ENCODE measurements at regions not wholly inside any gene's neighbourhood (a gene's known extent, or its start where the extent isn't known, plus 50 kb on each side); places are given as distances from the start of the nearest gene placed in this dataset.

DNA sequence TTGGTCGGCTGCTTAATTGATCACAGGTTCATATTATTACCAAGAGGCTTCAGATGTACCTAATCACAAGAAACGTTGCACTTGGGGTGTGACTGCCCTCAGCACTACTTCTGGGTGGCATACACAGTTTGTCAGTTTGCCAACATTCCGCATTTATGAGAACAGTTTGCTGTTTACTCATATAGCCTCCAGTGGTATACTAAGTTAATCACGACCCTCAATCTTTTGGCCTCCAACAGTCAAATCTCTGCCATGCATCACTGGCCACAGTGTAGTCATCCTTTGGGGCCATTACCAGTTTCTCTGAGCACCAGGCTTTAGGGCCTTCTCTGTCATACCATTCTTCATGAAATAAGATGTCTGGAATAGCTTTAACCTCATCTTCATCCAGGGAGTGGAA is 62.8 kb upstream of the BCL9 start:
- TF ChIP-seq, protein P1, sequence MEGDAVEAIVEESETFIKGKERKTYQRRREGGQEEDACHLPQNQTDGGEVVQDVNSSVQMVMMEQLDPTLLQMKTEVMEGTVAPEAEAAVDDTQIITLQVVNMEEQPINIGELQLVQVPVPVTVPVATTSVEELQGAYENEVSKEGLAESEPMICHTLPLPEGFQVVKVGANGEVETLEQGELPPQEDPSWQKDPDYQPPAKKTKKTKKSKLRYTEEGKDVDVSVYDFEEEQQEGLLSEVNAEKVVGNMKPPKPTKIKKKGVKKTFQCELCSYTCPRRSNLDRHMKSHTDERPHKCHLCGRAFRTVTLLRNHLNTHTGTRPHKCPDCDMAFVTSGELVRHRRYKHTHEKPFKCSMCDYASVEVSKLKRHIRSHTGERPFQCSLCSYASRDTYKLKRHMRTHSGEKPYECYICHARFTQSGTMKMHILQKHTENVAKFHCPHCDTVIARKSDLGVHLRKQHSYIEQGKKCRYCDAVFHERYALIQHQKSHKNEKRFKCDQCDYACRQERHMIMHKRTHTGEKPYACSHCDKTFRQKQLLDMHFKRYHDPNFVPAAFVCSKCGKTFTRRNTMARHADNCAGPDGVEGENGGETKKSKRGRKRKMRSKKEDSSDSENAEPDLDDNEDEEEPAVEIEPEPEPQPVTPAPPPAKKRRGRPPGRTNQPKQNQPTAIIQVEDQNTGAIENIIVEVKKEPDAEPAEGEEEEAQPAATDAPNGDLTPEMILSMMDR (IDR thresholded peaks at IDR 0.05; ENCODE audit: low read length, missing control alignments): no peak
- no peak for DNase-seq (ENCODE audit: low read depth)
- H3K4me3 ChIP-seq (replicated peaks; ENCODE audit: low read depth, low read length): no peak overlapping the region

DNA sequence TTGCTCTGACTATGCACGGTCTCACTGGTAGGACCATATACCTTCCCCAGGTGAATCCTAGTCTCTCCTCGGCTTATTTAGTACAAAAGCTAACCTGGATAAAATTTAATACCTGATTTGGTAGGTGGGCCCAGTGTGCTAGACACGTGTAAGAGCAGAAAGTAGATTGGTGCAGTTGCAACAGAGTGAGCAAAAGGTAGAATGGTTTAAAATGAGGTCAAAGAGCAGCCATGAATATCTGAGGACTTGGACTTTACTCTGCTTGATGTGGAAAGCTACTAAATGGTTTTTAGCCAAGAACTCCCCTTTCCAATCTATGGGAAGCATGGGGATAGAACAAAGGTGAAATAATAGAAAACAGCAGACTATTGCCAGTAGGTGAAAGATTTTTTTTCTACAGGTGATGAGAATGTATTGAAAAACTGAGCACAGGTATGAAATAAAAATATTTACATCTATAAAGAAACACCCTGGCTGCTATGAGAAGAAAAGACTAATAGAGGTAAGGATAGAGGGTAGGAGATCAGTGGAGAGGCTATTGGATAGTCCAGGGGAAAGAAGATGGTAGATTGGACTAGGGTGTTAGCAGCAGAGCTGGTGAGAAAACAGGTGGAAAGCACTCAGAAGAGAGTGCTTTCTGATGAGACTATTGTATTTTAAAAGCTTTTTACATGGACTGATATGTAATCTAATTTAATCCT is 61.3 kb upstream of the BCL9 start:
- TF ChIP-seq, protein P1 (IDR thresholded peaks at IDR 0.05; ENCODE audit: low read length, missing control alignments): no peak
- H3K4me3 ChIP-seq (replicated peaks; ENCODE audit: low read depth, low read length): no peak overlapping the region
- DNase-seq (ENCODE audit: low read depth): no peak

DNA sequence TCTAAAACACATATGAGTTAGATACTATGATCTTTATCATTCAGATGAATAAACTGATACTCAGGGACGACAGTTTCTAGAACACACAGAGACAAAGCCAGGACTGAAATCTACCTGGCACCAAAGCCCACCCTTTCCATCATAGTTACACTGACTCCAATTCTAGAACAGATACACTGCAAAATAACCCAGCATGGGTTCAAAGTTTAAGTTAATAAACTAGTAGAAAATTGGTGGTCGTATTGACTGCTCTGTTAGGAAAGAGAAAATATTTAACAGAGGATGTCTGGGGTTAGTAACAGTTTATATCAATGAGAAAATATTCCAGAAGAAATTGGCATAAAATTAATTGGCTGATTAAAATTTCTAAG is 60.8 kb upstream of the BCL9 start:
- TF ChIP-seq, protein P1 (IDR thresholded peaks at IDR 0.05; ENCODE audit: low read length, missing control alignments): no peak

DNA sequence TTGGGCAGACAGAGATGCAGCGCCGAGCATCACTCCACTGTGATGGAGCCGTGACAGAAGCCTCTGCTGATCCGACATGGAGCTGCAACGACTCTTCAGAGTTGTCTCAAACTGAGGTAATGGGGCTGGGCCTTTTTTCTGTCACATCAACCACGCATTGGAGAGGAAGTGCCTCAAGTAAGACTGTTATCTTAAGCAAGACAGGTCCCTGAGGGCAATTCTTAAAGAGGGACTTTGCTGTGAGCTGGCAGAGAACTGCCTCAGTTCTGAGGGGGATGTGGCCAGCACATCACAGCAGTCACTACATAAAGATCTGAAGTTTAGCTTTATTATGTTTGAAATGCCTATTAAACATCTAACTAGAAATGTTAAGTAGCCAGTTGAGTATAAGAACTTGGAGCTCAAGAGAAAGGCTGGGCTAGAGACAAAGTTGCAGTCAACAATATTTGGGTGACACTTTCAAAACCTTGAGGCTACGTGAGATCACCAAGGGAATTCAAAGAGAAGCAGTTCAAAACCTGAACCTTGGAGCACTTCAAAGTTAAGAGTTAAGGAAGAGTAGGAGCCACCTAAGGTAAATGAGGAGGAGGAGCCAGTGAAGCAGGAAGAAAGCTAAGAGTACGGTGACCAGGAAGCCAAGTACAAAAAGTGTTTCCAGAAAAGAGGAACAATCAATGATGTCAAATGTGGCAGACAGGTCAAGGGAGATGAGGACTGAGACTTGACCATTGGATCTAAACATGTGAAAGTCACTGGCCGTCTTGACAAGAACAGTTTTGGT is 54.2 kb upstream of the BCL9 start:
- no peak for DNase-seq (ENCODE audit: low read depth)

More for the DNA sequence above, 60.8 kb upstream of the BCL9 start:
- DNase-seq (ENCODE audit: low read depth): no peak
- no peak overlapping the region for H3K4me3 ChIP-seq (replicated peaks; ENCODE audit: low read depth, low read length)

DNA sequence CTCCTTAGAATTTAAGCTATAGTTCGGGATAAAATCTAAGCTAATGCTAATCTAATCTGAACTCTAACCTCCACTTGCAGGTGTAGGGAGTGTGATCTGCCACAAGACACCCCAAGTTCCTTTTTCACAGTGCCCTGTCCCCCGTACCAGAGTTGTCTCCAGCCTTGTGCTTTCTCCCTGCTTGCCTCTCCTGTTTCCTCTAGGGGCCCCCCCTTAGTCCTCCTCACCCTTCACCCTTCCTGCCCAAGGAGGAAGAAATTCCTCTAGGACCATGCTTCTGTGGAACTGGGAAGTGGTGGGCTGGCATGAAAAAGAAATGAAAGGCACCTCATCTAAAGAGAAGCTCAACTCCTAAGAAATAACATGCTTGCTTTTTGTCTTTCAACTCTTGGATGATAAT is 50.2 kb upstream of the BCL9 start:
- TF ChIP-seq, protein P1 (IDR thresholded peaks at IDR 0.05; ENCODE audit: low read length, missing control alignments): no peak
- no peak for DNase-seq (ENCODE audit: low read depth)
- H3K4me3 ChIP-seq (replicated peaks; ENCODE audit: low read depth, low read length): no peak overlapping the region

More for the DNA sequence above, 54.2 kb upstream of the BCL9 start:
- TF ChIP-seq, protein P1 (IDR thresholded peaks at IDR 0.05; ENCODE audit: low read length, missing control alignments): no peak
- H3K4me3 ChIP-seq (replicated peaks; ENCODE audit: low read depth, low read length): no peak overlapping the region
